GM06990 (cell line): ENCODE measurements at regions not wholly inside any gene's neighbourhood (a gene's known extent, or its start where the extent isn't known, plus 50 kb on each side); places are given as distances from the start of the nearest gene placed in this dataset.

Experiments
- DNase-seq: peaks from one replicate; pipeline ENCODE4 v3.0.0-alpha.2; 2011; ENCODE audit not compliant: insufficient read length; ENCODE audit errors: extremely low read depth
- H3K27me3 ChIP-seq: replicated peaks from 2 replicates; pipeline ENCODE4 v1.6.0; 2011; ENCODE audit warnings: low read length; ENCODE audit not compliant: control insufficient read depth, insufficient read depth
- H3K36me3 ChIP-seq: 2 replicates; pipeline ENCODE4 v1.5.1; 2011; ENCODE audit warnings: low read length; ENCODE audit not compliant: control insufficient read depth, insufficient read depth
- H3K4me3 ChIP-seq: replicated peaks from 2 replicates; pipeline ENCODE4 v1.5.1; 2011; ENCODE audit warnings: low read depth, mild to moderate bottlenecking, control low read depth, low read length
- TF ChIP-seq, protein P1 (sequence below): IDR thresholded peaks from 2 replicates; pipeline ENCODE4 v1.5.1; 2011; ENCODE audit warnings: low read length, control low read depth, mild to moderate bottlenecking, inconsistent platforms; ENCODE audit not compliant: insufficient read depth, poor library complexity, severe bottlenecking

DNA sequence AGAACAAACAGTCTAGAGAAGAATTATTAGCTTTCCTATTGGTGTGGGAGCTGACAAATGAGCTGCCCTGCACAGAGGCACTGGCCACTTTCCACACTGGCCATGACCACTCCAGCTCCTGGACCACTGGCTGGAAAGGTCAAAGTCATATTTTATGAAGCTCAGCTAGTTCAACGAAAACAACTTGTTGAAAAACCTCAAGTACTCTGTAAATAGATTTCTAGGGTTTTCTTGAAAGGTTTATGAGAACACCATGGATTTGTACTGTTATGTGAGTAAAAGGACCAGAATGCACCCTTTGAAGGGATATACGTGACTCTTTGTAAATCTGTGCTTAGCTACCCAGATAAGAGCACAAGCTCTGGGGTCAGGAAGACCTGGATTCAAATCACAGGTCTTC, 54.5 kb upstream of the FGGY start:
- H3K36me3 ChIP-seq = no peaks in the 10 kb centered on the region
- H3K4me3 ChIP-seq = no peak overlapping the region
- TF ChIP-seq, protein P1, sequence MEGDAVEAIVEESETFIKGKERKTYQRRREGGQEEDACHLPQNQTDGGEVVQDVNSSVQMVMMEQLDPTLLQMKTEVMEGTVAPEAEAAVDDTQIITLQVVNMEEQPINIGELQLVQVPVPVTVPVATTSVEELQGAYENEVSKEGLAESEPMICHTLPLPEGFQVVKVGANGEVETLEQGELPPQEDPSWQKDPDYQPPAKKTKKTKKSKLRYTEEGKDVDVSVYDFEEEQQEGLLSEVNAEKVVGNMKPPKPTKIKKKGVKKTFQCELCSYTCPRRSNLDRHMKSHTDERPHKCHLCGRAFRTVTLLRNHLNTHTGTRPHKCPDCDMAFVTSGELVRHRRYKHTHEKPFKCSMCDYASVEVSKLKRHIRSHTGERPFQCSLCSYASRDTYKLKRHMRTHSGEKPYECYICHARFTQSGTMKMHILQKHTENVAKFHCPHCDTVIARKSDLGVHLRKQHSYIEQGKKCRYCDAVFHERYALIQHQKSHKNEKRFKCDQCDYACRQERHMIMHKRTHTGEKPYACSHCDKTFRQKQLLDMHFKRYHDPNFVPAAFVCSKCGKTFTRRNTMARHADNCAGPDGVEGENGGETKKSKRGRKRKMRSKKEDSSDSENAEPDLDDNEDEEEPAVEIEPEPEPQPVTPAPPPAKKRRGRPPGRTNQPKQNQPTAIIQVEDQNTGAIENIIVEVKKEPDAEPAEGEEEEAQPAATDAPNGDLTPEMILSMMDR = no peak
- no peak for DNase-seq
- H3K27me3 ChIP-seq = no peaks in the 10 kb centered on the region

DNA sequence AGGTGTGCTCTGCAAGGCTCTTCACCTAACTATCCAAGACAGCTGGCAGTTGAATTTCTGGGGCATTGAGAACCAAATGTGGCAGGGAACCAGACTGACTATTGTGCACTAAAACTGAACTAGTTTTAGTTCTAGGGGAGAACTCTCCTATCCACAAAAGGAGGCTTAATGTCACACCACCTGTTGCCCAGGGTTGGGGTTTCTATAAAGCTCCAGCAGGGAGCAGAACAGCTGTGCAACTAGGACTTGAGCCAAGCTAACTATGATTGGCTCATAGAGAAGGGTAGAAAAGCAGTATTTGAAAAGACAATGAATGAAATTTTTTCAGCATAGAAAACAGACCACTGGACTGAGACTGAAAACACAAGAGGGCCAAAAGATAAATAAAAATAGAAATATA, 53.3 kb upstream of the FGGY start:
- no peaks in the 10 kb centered on the region for H3K36me3 ChIP-seq
- no peaks in the 10 kb centered on the region for H3K27me3 ChIP-seq
- DNase-seq = no peak
- TF ChIP-seq, protein P1 = no peak
- H3K4me3 ChIP-seq = no peak overlapping the region

DNA sequence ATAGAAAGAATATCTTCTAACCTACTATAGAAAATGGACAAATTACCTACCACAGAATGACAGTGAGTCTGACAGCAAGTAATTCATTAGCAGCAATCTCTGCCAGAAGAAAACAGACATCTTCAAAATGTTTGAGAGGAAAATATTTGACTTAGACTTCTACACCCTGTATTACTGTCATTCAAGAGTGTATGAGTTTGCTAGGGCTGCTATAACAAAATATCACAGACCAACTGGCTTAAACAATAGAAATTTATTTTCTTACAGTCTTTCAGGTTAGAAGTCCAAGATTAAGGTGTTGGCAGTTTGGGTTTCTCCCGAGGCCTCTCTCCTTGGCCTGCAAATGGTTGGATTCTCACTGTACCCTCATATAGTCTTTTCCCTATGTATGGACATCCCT, 52.9 kb upstream of the FGGY start:
- Histone ChIP-seq H3K36me3 (no peaks in the 10 kb centered on the region), H3K4me3 (no peak overlapping the region), H3K27me3 (no peaks in the 10 kb centered on the region)
- no peak for DNase-seq
- TF ChIP-seq, protein P1 = no peak

DNA sequence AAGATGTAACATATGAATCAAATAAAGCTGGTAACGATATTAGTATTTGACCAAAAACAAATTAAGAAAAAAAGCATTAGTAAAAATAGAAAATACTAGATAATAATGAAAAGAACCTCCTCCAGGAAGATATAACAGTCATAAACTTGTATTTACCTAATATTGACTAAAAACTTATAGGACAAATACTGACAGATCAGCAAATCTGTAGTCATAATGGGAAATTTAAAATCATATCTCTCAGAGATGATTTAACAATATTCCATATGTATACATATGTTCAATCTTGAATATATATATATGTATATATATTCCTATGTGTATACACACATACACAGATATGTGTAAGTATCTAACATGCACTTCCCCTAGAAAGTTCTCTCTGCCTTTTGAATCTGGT, 52.0 kb upstream of the FGGY start:
- no peak for DNase-seq
- no peaks in the 10 kb centered on the region for H3K27me3 ChIP-seq
- H3K36me3 ChIP-seq = no peaks in the 10 kb centered on the region
- H3K4me3 ChIP-seq = no peak overlapping the region
- TF ChIP-seq, protein P1 = no peak
